Hepatocyte (in vitro differentiated cells): ENCODE measurements at regions not wholly inside any gene's neighbourhood (a gene's known extent, or its start where the extent isn't known, plus 50 kb on each side); places are given as distances from the start of the nearest gene placed in this dataset.

ENCODE experiments used
- EZH2 ChIP-seq: fragments of 200-600 bp; sonication (generic); IDR thresholded peaks from 2 replicates; pipeline ENCODE4 v1.6.1; 2016; ENCODE audit warnings: antibody characterized with exemption, mild to moderate bottlenecking, borderline replicate concordance
- TF ChIP-seq, protein P1 (sequence below): fragments of 200-600 bp; sonication (generic); IDR thresholded peaks from 2 replicates; pipeline ENCODE4 v1.5.1; 2016; ENCODE audit warnings: antibody characterized with exemption, mild to moderate bottlenecking; ENCODE audit not compliant: poor library complexity

DNA sequence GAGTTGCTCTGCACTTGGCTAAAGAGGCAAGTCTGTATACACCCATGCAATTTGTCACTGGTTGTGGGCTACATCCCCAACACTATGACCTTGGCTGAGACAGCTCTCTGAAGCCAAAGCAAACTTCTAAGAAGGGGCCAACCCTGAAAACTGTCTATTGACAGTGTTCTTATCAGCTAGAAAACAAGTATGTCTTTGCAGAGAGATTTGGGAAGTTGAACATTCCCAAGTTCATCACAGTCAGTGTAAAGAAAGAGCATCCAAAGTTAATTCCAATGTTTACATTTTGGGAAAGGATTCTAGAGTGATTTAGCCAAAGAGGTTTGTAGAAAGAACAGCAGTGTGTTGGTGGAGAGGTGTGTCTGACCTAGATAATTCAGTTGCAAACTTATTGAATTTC, 711.1 kb upstream of the CHD1 start:
- TF ChIP-seq, protein P1, sequence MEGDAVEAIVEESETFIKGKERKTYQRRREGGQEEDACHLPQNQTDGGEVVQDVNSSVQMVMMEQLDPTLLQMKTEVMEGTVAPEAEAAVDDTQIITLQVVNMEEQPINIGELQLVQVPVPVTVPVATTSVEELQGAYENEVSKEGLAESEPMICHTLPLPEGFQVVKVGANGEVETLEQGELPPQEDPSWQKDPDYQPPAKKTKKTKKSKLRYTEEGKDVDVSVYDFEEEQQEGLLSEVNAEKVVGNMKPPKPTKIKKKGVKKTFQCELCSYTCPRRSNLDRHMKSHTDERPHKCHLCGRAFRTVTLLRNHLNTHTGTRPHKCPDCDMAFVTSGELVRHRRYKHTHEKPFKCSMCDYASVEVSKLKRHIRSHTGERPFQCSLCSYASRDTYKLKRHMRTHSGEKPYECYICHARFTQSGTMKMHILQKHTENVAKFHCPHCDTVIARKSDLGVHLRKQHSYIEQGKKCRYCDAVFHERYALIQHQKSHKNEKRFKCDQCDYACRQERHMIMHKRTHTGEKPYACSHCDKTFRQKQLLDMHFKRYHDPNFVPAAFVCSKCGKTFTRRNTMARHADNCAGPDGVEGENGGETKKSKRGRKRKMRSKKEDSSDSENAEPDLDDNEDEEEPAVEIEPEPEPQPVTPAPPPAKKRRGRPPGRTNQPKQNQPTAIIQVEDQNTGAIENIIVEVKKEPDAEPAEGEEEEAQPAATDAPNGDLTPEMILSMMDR = no peak
- TF ChIP-seq EZH2 = no peak
